ENCODE measurements at regions not wholly inside any gene's neighbourhood (a gene's known extent, or its start where the extent isn't known, plus 50 kb on each side); places are given as distances from the start of the nearest gene placed in this dataset.
"Not testable (repeated sequence)": the region's sequence is repeated elsewhere in the genome, so short reads cannot be mapped to it uniquely, and the experiment has no call there.

DNA sequence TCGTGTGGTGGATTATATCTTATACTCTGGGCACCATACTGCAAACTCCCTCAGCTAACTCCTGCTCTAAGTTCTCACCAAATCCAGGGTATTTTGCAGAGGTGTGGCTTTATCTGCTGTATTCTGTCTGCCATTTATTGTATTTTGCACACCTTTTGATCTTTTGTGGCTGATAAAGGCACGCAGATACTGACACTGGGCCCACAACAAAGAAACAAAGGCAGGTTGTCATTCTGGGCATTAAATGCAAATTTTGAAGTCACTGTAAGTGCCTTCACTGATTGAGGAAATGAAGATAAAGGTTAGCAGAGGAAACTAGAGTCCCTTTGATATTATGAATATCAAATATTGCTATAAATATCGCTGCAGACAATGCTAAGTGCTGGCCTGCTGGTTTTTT lies 265.8 kb upstream of the MEIS1 start:
- no peak for FAIRE-seq

DNA sequence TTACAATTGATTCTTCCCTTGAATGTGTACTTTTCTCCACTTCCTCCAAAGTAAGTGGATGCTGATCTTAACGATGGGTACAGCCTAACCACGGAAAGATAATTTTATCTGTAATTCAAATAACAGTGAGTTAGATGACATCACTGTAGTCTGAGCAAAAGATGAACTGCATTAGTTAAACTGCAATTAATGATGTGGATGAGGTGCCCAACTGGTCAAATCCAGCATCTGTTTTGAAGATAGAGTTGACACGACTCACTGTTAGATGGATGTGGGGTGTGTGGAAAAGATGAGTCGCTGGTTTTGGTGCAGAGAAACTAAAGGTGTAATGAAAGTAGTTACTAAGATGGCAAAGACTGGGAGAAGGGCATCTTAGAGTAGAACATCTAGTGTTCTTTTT lies 270.5 kb upstream of the MEIS1 start:
- no peak for FAIRE-seq

DNA sequence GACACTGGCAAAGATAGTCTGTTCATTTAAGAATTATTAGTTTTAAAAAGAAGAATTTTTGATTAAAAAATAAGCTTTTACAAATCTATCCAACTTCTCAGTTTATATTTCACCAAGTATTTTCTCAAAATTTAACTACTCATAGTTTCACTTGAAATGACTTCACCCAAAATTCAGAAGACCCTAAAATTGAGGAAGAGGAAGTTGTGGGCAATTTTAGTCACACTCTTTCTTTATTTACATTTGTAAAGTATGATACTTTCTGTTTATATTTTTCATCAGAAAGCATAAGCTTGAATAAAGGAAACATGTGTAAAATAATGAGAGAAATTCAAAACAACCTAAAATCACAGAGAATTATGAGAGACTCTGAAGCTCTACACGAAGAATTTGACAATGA lies 278.8 kb upstream of the MEIS1 start:
- FAIRE-seq = no peak

DNA sequence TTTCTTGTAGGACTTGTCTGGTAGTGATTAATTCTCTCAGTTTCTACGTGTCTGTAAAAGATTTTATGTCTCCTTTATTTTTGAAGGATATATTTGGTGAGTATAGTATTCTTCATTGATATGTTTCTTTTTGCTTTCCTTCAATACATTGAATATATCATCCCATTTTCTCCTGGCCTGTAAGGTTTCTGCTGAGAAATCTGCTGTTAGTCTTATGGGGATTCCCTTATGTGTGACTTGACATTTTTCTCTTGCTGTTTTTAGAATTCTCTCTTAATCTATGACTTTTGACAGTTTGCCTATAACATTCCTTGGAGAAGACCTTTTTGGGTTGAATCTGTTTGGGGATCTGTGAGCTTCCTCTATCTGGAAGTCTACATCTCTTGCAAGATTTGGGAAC lies 281.0 kb upstream of the MEIS1 start:
- no peak for FAIRE-seq

DNA sequence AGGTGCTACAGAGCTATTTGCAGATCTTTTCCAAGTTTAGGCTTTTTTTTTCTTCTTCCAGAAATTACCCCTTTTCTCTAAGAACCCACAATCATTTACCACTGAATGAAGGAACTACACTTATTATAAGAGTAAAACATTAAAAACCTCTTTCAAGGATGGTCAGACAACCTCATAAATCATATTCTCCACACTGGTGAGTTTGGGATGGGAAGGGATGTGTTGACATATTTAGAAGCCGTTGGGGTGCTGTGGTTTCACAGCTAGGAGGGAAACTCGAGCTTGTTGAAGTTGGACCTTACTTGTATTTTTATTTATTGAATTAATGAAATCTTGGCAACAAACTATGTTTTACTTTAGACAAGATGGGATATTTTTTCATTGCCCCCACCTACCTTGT lies 289.4 kb upstream of the MEIS1 start:
- no peak for FAIRE-seq

DNA sequence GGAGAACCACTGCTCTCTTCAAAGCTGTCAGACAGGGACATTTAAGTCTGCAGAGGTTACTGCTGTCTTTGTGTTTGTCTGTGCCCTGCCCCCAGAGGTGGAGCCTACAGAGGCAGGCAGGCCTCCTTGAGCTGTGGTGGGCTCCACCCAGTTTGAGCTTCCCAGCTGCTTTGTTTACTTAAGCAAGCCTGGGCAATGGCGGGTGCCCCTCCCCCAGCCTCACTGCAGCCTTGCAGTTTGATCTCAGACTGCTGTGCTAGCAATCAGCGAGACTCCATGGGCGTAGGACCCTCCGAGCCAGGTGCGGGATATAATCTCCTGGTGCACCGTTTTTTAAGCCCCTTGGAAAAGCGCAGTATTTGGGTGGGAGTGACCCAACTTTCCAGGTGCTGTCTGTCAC lies 290.6 kb upstream of the MEIS1 start:
- FAIRE-seq = not testable (repeated sequence)

DNA sequence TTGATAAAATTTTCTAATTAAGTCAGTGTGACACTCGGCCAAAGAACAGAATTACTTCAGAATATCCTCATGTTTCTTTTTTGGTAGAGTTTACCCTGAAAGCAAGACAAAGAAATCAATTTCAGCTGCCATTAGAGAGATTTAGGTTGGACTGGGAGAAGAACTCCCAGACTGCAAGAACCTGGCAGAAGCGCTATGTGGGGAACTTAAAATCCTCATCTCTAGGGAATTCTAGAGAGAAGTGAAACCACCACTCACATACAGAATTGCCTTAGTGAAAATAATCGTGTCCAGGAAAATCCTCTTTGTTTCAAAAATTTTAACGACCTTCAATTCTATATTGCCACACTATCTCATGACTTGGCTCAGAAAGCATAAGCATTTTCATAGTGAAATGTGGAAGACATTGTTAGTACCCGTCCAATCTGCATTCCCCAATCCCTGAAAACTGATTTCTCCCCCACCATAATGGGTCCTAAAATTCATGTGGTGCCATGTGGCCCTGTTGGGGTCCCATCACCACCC lies 297.3 kb upstream of the MEIS1 start:
- no peak for FAIRE-seq

DNA sequence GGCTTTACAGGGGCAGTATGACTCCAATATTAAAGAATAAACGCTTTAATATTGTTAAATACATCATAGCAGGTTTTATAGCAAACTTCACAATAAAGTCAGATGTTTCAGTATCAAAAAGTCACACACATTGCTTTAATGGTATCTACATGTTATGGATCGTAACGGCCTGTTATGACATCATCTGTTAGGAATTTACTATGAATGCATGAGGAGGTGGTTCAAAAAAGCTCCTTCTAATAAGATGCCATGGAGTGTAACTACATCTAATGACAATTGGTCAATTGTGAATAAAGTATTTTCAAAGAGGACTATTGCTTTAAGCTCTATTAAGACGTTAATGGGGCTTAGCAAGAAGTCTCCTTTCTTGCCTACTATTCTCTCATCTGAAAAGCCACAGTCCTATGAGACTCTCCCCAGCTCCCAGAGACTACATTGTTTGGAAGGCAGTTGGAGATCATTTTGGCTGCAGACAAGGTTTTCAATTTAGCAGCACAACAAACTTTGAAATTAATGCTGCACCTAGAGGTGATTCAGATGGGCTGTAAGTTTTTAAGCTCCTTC lies 300.7 kb upstream of the MEIS1 start:
- FAIRE-seq = no peak

DNA sequence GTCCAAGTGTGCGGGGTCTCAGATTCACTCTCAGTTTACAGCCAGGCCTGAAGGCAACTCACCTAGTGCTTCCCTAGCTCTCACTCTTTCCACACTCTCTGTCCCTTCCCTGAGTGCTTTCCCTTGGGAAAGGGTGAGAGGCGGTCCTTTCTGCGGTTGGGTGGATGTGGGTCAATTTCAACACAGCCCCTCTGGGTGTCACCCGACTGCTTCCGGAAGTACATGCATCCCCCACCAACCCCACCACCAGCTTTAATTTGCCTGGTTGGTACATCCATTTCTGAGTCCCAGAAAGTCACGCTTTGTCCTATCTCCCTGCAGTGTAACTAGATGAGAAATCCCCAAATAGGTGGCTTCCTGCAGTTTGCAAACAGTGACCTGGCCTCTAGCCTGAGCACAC lies 307.3 kb upstream of the MEIS1 start:
- FAIRE-seq = no peak

DNA sequence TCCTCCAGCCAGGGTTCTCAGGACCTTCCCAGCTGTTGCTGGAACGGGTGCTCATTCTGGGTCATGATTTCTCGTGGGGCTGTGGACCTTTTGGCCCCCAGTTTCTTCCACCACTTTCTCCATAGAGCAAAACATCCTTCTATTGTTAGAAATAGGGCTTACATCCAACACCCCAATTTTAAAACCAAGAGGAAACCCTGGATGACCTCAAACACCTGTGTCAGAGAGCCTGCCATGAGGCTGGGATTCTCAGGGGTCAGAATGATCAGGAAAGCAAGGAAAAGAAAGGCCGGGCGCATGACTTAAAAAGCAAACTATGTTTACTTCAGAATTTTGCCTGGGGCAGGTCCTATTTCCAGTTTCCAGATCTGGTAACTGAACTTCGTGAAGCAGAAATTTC lies 307.9 kb upstream of the MEIS1 start:
- FAIRE-seq = no peak

DNA sequence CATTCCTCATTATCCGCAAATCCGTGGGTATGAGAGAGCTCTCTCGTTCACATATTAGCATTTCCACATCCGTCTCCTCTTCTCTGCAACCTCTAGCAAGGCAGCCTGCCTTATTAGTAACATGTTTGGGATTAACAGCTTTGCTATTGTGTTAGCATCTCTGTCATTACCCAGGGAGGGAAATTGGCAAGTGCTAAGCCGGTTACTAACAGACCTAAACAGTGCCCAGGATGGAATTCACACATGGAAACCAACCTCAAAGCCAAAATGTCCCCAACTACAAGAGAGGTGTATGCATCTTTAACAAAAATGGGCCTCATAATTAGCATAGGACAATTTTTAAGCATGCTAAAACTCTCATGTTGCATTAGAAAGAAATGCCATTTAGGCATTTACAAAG lies 309.0 kb upstream of the MEIS1 start:
- FAIRE-seq = no peak

DNA sequence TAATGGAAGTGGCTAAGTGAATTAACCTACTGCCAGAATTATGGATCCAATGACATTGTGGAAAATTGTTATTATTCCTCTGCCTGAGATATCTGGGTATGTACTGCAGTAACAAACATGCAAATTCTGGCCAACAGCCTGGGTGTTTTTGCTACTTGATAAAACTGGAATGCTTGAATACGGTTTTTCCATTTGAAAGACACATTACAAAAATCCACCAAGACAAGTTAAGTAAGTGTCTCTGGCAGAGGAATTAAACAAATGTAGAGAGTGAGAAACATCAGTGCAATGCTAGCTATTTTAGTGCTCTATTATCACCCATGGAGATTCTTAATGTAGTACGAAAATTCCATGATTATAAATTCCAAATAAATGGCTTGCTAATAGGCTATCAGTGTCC lies 312.4 kb upstream of the MEIS1 start:
- FAIRE-seq = no peak

DNA sequence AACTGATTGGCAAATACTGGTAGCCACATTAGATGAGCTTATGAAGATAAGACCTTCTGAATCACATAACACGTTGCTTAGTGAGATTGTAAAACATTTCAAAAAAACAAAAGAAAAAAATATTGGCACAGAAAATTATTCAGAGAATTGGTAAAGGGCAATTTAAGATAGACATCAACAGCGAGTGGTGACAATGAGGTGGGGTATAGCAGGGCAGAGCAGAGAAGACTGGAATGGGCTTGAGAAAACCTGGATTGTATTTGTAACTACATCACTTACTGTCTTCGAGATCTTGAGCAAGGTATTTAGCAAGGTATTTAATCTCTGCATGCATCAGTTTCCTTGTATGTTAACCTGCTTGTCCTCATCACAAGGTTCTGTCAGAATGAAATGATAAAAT lies 313.0 kb upstream of the MEIS1 start:
- FAIRE-seq = no peak

DNA sequence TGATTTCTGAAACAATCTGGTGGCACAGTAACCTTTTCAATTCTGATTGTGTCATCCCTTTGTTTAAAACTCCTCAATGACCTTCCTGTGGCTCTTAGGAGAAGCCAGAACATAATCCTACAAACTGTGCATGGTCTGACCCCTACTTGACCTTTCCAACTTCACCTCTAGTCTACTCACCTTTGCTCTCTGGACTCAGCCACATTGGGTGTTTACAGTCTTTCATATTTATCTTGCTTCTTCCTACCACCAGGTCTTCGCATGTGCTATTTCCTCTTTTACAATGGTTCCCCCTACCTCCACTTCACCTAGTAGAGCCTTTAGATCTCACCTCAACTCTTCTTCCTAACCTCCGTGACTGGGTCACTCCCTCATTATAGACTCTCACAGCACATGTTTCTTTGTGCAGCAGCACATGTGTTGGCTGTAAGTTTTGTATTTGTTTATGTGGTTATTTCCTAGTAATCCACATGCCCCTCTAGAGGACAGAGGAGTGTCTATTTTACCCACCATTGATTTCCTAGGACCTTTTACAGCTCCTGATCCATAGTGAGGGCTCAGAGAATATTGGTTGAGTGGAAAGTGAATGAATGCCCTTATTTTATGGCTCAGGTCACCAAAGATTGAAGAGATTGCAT lies 320.8 kb upstream of the MEIS1 start:
- FAIRE-seq = no peak

DNA sequence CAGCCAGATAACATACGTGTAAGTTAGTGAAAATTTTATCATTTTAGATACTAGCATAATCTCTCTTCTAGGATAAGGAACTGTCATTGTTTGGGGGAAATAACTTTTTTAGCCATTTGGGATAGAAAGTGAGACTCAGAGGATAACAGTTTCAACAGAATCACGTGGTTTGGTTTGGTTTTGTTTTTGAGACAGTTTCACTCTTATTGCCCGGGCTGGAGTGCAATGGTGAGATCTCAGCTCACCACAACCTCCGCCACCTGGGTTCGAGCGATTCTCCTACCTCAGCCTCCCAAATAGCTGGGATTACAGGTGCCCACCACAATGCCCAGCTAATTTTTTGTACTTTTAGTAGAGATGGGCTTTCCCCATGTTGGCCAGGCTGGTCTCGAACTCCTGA lies 323.2 kb upstream of the MEIS1 start:
- FAIRE-seq = no peak

DNA sequence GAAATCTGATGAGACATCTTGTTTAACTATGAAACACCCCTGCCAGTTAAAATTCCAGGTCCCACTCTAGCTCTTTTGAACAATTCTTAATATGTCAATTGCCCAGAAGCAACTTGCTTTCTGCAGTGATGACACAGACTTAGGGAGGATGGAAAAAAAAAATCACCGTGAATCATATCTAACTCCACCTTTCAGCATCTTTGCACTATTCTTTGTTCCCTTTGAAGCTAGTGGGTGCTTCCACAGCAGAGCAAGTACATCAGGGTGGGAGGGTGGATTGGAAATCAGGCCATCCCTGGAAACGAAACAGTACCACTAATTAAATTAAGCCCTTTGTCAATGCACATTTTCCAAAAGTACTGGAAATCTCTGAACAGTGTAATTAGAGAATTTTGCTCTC lies 324.3 kb upstream of the MEIS1 start:
- FAIRE-seq = no peak

DNA sequence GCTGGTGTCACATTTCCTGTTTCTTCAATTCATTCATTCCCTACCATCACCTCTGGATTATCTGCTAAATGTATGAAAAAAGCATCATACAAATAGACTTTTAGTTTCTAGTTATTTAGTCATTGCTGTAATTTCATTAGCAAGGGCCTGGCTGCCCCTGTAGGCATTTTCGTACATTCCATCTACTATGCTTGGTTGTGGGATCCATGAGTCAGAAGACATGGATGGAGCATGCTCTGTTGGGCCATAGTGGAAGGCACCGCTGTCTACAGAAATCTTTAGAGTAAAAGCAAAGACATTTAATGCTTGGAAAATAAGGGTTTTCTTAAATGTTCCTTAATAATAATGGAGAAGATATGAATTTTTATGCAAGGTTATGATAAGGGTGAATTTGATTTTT lies 324.8 kb upstream of the MEIS1 start:
- no peak for FAIRE-seq

DNA sequence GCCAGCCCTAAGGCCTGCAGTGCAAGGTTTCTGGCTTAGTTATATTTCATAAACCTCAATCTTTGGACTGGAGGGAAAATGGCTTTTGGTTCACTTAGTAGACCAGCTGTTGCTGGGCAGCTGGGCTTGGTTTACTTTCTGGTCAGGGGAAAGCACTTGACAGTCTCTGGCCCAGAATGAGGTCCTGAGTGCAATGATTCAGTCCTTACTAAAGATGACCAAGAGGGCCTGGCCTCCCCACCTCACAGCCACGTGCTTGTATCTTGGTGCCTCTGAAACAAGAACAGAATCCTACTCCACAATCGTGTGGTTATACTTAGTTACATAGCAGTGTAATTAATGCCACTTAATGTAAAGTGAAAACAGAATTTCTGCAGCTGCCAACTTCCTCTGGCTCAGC lies 325.5 kb upstream of the MEIS1 start:
- no peak for FAIRE-seq

DNA sequence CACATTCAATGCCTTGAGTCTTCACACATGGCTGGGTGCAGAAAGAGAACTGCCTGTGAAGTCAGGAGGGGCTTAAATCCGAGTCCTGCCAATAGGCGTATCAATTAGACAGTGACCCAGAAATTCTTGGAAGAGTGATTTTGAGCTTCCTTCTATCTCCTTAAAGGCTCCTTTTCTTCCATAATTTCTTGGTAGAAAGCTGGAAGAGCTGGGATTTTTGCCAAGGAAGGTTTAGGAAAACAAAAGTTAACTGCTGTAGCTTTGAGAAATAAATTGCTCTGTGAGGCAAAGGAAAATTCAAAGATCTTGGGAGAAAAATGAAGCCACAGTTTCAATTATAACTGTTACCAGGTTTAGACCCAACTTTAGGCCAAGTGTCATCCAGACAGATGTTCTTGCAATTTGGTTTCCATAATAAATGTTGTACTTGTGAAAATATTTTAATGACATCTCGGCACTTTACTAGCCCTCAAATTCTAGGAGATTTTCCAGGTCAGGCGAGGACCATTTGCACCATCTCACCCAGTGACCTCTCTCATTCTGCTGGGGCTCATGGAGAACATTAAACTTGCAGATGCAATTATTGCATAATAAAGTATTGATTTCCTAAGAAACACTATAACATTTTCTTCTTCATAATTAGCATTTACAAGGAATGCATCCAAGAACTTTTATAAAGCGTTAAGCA lies 329.7 kb upstream of the MEIS1 start:
- no peak for FAIRE-seq

DNA sequence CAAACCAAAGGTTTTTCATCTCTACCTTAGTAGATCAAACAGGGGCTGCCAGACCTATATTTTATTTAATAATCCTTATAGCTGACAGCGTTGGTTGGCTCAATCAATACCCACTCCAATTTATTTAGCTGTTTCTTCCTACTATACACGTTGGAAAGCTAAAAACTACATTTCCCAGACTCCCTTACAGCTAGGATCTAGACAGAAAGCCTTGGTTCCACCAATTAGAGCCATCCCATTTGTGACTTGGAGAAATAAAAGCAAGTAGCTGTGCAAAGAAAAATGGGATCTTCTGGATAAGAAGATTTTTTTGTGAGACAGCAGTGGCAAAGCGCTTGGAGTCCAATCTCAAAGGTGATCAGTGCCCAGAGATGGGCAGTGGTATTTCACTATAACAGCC lies 331.3 kb upstream of the MEIS1 start:
- FAIRE-seq = no peak

DNA sequence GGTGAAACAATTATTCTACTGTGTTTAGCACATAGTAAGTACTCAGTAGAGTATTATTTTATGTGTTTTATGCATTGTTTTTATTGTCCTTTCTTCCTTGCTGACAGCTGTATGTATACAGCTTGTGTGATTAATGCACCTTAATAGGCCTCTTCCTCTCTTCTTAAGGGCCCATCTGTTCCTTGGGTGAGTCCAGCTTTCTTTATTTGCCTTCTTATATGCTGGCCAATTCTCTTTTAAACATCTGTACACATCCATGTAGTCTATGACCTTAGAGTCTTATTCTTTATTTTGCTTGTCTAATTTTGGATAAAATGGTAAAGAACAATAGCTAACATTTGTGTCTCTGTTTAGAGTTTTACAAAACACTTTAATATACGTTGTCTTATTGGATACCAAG lies 333.7 kb upstream of the MEIS1 start:
- no peak for FAIRE-seq

DNA sequence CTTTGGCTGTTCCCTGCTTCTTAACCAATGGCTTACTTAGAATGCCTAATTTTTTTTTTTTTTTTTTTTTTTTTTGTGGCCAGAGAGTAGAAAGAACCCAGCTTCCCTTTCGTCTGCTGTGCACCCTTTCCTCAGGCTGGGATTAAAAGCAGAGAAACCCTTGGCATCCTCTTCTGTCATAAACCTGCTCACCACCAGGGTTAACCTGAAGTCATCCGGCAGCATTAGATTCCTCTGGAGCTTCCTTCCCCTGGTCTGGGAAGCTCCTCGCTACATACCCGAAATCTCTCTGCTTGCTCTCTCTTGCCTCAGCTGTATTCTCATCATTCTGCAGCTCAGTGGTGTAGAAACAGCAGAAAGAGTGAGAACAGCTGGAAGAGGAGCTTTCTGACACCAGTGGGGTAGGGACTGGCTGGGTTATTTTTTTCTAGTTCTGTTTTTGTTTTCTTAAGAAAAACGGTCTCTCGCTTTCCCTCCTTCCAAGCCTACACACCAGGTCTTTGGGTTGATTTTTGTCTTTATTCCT lies 339.0 kb upstream of the MEIS1 start:
- FAIRE-seq = no peak

DNA sequence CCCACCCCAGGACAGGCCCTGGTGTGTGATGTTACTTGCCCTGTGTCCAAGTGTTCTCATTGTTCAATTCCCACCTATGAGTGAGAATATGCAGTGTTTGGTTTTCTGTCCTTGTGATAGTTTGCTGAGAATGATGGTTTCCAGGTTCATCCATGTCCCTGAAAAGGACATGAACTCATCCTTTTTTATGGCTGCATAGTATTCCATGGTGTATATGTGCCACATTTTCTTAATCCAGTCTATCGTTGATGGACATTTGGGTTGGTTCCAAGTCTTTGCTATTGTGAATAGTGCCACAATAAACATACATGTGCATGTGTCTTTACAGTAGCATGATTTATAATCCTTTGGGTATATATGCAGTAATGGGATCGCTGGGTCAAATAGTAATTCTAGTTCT lies 340.2 kb upstream of the MEIS1 start:
- FAIRE-seq = not testable (repeated sequence)

DNA sequence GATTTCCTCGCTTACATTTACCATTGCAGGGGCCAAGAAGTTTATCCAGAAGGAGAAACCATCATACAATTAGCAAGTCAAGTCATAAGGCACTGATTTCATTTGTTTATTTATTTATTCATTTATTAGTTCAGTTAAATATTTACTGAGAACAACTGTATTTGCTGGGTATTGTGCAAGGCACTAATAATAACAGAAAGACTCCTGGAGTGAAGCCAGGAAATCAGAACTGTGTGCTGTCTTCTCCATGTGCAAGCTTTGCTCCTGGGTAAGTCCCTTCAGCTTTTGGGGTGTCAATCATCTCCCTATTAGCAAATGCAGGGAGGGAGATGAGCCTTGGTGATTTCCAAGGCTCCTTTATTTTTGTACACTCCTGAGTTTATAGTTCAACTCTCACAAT lies 341.6 kb upstream of the MEIS1 start:
- no peak for FAIRE-seq
